A549 (cell line): ENCODE measurements at regions not wholly inside any gene's neighbourhood (a gene's known extent, or its start where the extent isn't known, plus 50 kb on each side); places are given as distances from the start of the nearest gene placed in this dataset.

Source experiments
- ATAC-seq, 2 experiments: fragments of 200-7000 bp in 1 of 2; fragments of >200 bp in 1 of 2; cut with Nextera tagmentation in 1 of 2; cut with Tn5 transposase in 1 of 2; 3 replicates each; pipeline versions ENCODE4 v1.8.0 to v1.9.1; 2018 to 2020; ENCODE audit warnings: mild to moderate bottlenecking in 1 of 2, moderate library complexity in 1 of 2
- CTCF ChIA-PET: fragments of 300-600 bp; sonication (Branson Sonifier 250); formaldehyde crosslinking; extraction: SDS; loops from one replicate; lab custom pipeline; 2021; ENCODE audit warnings: antibody characterized with exemption, inconsistent platforms; lab: Yijun Ruan, JAX
- POLR2A ChIA-PET: fragments of 350-600 bp; formaldehyde crosslinking; extraction: SDS; loops from one replicate; lab custom pipeline; 2021; ENCODE audit warnings: antibody characterized with exemption, inconsistent platforms; lab: Yijun Ruan, JAX
- DNase-seq, 2 experiments: peaks; one replicate each; pipeline versions ENCODE4 v3.0.0 to v3.0.0-alpha.2; 2011 to 2016; ENCODE audit warnings: low read depth in 1 of 2, low spot score in 1 of 2
- FAIRE-seq: peaks from 2 replicates; lab custom pipeline; 2011; peaks lifted over from hg19 to GRCh38; lab: Jason Lieb, UNC
- H3K27ac ChIP-seq, 2 experiments: fragments of >200 bp; sonication (Bioruptor Twin); formaldehyde crosslinking; 3 replicates each; pipeline ENCODE4 v1.5.1; 2016 to 2017
- H3K4me1 ChIP-seq: fragments of >200 bp; sonication (Bioruptor Twin); formaldehyde crosslinking; 3 replicates; pipeline ENCODE4 v1.6.1; 2016
- H3K4me2 ChIP-seq: fragments of >200 bp; sonication (Bioruptor Twin); formaldehyde crosslinking; 3 replicates; pipeline ENCODE4 v1.6.1; 2016
- H3K4me3 ChIP-seq: fragments of >200 bp; sonication (Bioruptor Twin); formaldehyde crosslinking; 3 replicates; pipeline ENCODE4 v1.5.1; 2016
- H3K9me3 ChIP-seq: fragments of >200 bp; sonication (Bioruptor Twin); formaldehyde crosslinking; 3 replicates; pipeline ENCODE4 v1.6.1; 2016
- CEBPB ChIP-seq, 2 experiments: fragments of >200 bp in 1 of 2; sonication (Bioruptor Twin) in 1 of 2; formaldehyde crosslinking in 1 of 2; IDR thresholded peaks; 2 replicates each; pipeline ENCODE4 v1.6.1; 2012 to 2016
- CHD2 ChIP-seq: fragments of 150-350 bp; IDR thresholded peaks from 2 replicates; pipeline ENCODE4 v1.6.1; 2014; ENCODE audit warnings: low read length; ENCODE audit not compliant: partially characterized antibody
- CTCF ChIP-seq: fragments of >200 bp; sonication (Bioruptor Twin); formaldehyde crosslinking; IDR thresholded peaks from 3 replicates; pipeline ENCODE4 v1.5.1; 2016
- EHMT2 ChIP-seq: fragments of 200-600 bp; sonication (generic); IDR thresholded peaks from 2 replicates; pipeline ENCODE4 v1.6.1; 2016; ENCODE audit warnings: antibody characterized with exemption, low read depth, mild to moderate bottlenecking, moderate library complexity
- EP300 ChIP-seq, 2 experiments: fragments of >200 bp; sonication (Bioruptor Twin); formaldehyde crosslinking; IDR thresholded peaks; 2 replicates in 1 of 2; 3 replicates in 1 of 2; pipeline ENCODE4 v1.6.1; 2016 to 2017
- ESRRA ChIP-seq: fragments of 150-350 bp; IDR thresholded peaks from 2 replicates; pipeline ENCODE4 v1.6.1; 2014; ENCODE audit warnings: mild to moderate bottlenecking, low read length, borderline replicate concordance
- FOSL2 ChIP-seq, 2 experiments: fragments of 450-650 bp in 1 of 2; fragments of >200 bp in 1 of 2; sonication (Bioruptor Twin) in 1 of 2; formaldehyde crosslinking; IDR thresholded peaks; 2 replicates each; pipeline versions ENCODE4 v1.5.0 to v1.6.1; 2016 to 2020; ENCODE audit warnings: mild to moderate bottlenecking in 1 of 2, moderate library complexity in 1 of 2
- FOXS1 ChIP-seq: fragments of 250-450 bp; sonication (Bioruptor Pico); IDR thresholded peaks from 2 replicates; pipeline ENCODE4 v1.5.0; 2020; ENCODE audit warnings: mild to moderate bottlenecking, moderate library complexity
- HDAC2 ChIP-seq: fragments of 200-600 bp; sonication (generic); IDR thresholded peaks from 2 replicates; pipeline ENCODE4 v1.6.1; 2016
- HES2 ChIP-seq: fragments of >200 bp; sonication (Bioruptor Twin); formaldehyde crosslinking; IDR thresholded peaks from 2 replicates; pipeline ENCODE4 v1.6.1; 2016
- HOXA7 ChIP-seq: fragments of 250-450 bp; sonication (Bioruptor Pico); IDR thresholded peaks from 2 replicates; pipeline ENCODE4 v1.5.0; 2020; ENCODE audit warnings: mild to moderate bottlenecking, moderate library complexity
- HOXB13 ChIP-seq: fragments of 250-450 bp; sonication (Bioruptor Pico); IDR thresholded peaks from 2 replicates; pipeline ENCODE4 v1.5.0; 2020; ENCODE audit warnings: low read depth, mild to moderate bottlenecking, moderate library complexity
- JUN ChIP-seq, 2 experiments: fragments of >200 bp; sonication (Bioruptor Twin); formaldehyde crosslinking; IDR thresholded peaks; 2 replicates in 1 of 2; 3 replicates in 1 of 2; pipeline ENCODE4 v1.6.1; 2016 to 2017
- JUNB ChIP-seq: fragments of >200 bp; sonication (Bioruptor Twin); formaldehyde crosslinking; IDR thresholded peaks from 2 replicates; pipeline ENCODE4 v1.6.1; 2016
- KDM1A ChIP-seq: fragments of 200-600 bp; sonication (generic); IDR thresholded peaks from 2 replicates; pipeline ENCODE4 v1.6.1; 2016; ENCODE audit warnings: low read depth, mild to moderate bottlenecking
- MAX ChIP-seq: IDR thresholded peaks from 2 replicates; pipeline ENCODE4 v1.6.1; 2012
- MYC ChIP-seq: IDR thresholded peaks from 2 replicates; pipeline ENCODE4 v1.6.1; 2012; ENCODE audit warnings: mild to moderate bottlenecking, inconsistent platforms, low read length, improper control_type of control experiment, borderline replicate concordance
- NFE2L2 ChIP-seq: fragments of 150-350 bp; conservative IDR thresholded peaks from 2 replicates; pipeline ENCODE4 v1.6.1; 2014; ENCODE audit warnings: low read length
- RARB ChIP-seq: fragments of 250-450 bp; sonication (Bioruptor Pico); IDR thresholded peaks from 2 replicates; pipeline ENCODE4 v1.8.0; 2021; ENCODE audit warnings: mild to moderate bottlenecking, moderate library complexity
- RCOR1 ChIP-seq: fragments of 150-350 bp; IDR thresholded peaks from 2 replicates; pipeline ENCODE4 v1.6.1; 2014; ENCODE audit warnings: antibody characterized with exemption, low read length, low read depth
- TFCP2L1 ChIP-seq: fragments of 250-450 bp; sonication (Bioruptor Pico); IDR thresholded peaks from 2 replicates; pipeline ENCODE4 v1.5.0; 2021; ENCODE audit warnings: mild to moderate bottlenecking
- WGBS: methylation state at CpG from one replicate; pipeline ENCODE4 v1.1.6; 2017; ENCODE audit errors: missing lambda C conversion rate; 5-methylcytosine and 5-hydroxymethylcytosine counted together
- TF ChIP-seq, protein P1 (sequence below): fragments of 450-650 bp; IDR thresholded peaks from 2 replicates; pipeline ENCODE4 v1.6.1; 2014; ENCODE audit warnings: antibody characterized with exemption
- TF ChIP-seq, protein P2 (sequence below): fragments of >200 bp; sonication (Bioruptor Twin); formaldehyde crosslinking; IDR thresholded peaks from 3 replicates; pipeline ENCODE4 v1.6.1; 2016
- TF ChIP-seq, protein P3 (sequence below): IDR thresholded peaks from 2 replicates; pipeline ENCODE4 v1.6.1; 2012
- TF ChIP-seq, protein P4 (sequence below): fragments of 250-450 bp; sonication (Bioruptor Pico); IDR thresholded peaks from 2 replicates; pipeline ENCODE4 v1.5.0; 2020; ENCODE audit warnings: low read depth, mild to moderate bottlenecking, moderate library complexity

DNA sequence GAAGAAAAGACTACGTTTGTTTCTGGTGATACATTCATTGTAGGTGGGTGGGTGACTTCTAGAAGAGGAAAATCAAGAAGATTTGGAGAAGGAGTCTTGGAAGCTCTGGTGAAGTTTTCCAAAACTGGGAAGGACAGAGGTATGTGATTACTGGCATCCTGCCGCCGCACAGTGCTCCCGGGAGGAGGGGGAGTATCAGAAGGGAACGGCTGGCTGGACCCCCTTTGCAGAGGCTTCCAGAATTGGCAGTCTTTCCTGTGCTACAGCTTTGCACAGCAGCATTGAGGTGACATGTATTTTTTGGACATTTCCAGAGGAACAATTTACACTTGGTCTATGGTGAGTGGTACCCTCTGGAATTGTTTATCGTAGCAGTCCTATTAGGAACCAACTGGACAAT is 75.7 kb upstream of the EOMES start:
- H3K4me1 ChIP-seq, result no peaks in the 10 kb centered on the region
- ChIA-PET CTCF (no interaction called here), POLR2A (no interaction called here)
- DNase-seq (no peak), FAIRE-seq (no peak), ATAC-seq (no peak)
- H3K27ac ChIP-seq, result no peak overlapping the region
- H3K4me2 ChIP-seq, result no peak overlapping the region
- TF ChIP-seq, protein P1, sequence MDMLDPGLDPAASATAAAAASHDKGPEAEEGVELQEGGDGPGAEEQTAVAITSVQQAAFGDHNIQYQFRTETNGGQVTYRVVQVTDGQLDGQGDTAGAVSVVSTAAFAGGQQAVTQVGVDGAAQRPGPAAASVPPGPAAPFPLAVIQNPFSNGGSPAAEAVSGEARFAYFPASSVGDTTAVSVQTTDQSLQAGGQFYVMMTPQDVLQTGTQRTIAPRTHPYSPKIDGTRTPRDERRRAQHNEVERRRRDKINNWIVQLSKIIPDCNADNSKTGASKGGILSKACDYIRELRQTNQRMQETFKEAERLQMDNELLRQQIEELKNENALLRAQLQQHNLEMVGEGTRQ, result no peak
- TF ChIP-seq HOXA7 (CRISPR knock-in tag) (no peak), HOXB13 (CRISPR knock-in tag) (no peak), FOXS1 (CRISPR knock-in tag) (no peak), RCOR1 (no peak), EHMT2 (no peak), RARB (no peak), NFE2L2 (no peak), HES2 (no peak), JUN (IDR thresholded peaks at IDR 0.05) (no peak), FOSL2 (IDR thresholded peaks at IDR 0.05) (no peak), FOSL2 (CRISPR knock-in tag; IDR thresholded peaks at IDR 0.05) (no peak)
- no peaks in the 10 kb centered on the region for H3K9me3 ChIP-seq
- WGBS, result 66% methylated on average over 6 of the region's 6 CpGs
- H3K4me3 ChIP-seq, result no peak overlapping the region

- no peaks in the 10 kb centered on the region for H3K4me1 ChIP-seq
- ChIA-PET POLR2A (no interaction called here), CTCF (interaction anchor here (0.6 kb wide), 1 partner anchor 192 kb away, joined by 3 read pairs; no protein-coding TSS in a partner anchor)
- no peak for DNase-seq
- no peak overlapping the region for H3K4me2 ChIP-seq
- TF ChIP-seq EHMT2 (no peak), MAX (no peak), EP300 (IDR thresholded peaks at IDR 0.05) (no peak), FOSL2 (IDR thresholded peaks at IDR 0.05) (no peak), FOSL2 (CRISPR knock-in tag; IDR thresholded peaks at IDR 0.05) (no peak), FOXS1 (CRISPR knock-in tag) (no peak), JUNB (no peak), MYC (no peak), CEBPB (IDR thresholded peaks at IDR 0.05) (no peak), CTCF (no peak), KDM1A (no peak), CHD2 (no peak), TFCP2L1 (no peak), ESRRA (no peak), HDAC2 (no peak)
- TF ChIP-seq, protein P2, sequence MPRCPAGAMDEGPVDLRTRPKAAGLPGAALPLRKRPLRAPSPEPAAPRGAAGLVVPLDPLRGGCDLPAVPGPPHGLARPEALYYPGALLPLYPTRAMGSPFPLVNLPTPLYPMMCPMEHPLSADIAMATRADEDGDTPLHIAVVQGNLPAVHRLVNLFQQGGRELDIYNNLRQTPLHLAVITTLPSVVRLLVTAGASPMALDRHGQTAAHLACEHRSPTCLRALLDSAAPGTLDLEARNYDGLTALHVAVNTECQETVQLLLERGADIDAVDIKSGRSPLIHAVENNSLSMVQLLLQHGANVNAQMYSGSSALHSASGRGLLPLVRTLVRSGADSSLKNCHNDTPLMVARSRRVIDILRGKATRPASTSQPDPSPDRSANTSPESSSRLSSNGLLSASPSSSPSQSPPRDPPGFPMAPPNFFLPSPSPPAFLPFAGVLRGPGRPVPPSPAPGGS, result no peak
- TF ChIP-seq, protein P3, sequence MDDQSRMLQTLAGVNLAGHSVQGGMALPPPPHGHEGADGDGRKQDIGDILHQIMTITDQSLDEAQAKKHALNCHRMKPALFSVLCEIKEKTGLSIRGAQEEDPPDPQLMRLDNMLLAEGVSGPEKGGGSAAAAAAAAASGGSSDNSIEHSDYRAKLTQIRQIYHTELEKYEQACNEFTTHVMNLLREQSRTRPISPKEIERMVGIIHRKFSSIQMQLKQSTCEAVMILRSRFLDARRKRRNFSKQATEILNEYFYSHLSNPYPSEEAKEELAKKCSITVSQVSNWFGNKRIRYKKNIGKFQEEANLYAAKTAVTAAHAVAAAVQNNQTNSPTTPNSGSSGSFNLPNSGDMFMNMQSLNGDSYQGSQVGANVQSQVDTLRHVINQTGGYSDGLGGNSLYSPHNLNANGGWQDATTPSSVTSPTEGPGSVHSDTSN, result no peak
- TF ChIP-seq, protein P4, sequence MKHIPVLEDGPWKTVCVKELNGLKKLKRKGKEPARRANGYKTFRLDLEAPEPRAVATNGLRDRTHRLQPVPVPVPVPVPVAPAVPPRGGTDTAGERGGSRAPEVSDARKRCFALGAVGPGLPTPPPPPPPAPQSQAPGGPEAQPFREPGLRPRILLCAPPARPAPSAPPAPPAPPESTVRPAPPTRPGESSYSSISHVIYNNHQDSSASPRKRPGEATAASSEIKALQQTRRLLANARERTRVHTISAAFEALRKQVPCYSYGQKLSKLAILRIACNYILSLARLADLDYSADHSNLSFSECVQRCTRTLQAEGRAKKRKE (CRISPR knock-in tag), result no peak
- 52% methylated on average over 3 of the region's 3 CpGs for WGBS
- no peak overlapping the region for H3K4me3 ChIP-seq
- no peak for FAIRE-seq
- no peak for ATAC-seq
- no peaks in the 10 kb centered on the region for H3K9me3 ChIP-seq
- H3K27ac ChIP-seq, result no peak overlapping the region
Observed at GRCh38 chr3:27800261-27800660, 78.1 kb upstream of the EOMES start.
